ENCODE measurements at regions not wholly inside any gene's neighbourhood (a gene's known extent, or its start where the extent isn't known, plus 50 kb on each side); places are given as distances from the start of the nearest gene placed in this dataset.

DNA sequence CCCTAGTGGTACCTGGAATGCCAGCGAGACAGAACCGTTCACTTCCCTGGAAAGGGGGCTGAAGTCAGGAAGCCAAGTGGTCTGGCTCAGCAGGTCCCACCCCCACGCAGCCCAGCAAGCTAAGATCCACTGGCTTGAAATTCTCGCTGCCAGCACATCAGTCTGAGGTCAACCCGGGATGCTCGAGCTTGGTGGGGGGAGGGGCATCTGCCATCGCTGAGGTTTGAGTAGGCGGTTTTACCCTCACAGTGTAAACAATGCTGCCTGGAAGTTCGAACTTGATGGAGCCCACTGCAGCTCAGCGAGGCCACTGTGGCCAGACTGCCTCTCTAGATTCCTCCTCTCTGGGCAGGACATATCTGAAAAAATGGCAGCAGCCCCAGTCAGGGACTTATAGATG lies 464.7 kb upstream of the TOM1L1 start:
- TF ChIP-seq, protein P1, sequence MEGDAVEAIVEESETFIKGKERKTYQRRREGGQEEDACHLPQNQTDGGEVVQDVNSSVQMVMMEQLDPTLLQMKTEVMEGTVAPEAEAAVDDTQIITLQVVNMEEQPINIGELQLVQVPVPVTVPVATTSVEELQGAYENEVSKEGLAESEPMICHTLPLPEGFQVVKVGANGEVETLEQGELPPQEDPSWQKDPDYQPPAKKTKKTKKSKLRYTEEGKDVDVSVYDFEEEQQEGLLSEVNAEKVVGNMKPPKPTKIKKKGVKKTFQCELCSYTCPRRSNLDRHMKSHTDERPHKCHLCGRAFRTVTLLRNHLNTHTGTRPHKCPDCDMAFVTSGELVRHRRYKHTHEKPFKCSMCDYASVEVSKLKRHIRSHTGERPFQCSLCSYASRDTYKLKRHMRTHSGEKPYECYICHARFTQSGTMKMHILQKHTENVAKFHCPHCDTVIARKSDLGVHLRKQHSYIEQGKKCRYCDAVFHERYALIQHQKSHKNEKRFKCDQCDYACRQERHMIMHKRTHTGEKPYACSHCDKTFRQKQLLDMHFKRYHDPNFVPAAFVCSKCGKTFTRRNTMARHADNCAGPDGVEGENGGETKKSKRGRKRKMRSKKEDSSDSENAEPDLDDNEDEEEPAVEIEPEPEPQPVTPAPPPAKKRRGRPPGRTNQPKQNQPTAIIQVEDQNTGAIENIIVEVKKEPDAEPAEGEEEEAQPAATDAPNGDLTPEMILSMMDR (IDR thresholded peaks at IDR 0.05), result no peak
- no peak for TF ChIP-seq POLR2AphosphoS5 (IDR thresholded peaks at IDR 0.05)
- no peak for TF ChIP-seq POLR2A (IDR thresholded peaks at IDR 0.05)

Data from prostate gland (tissue), 2 donors.